ENCODE measurements at regions not wholly inside any gene's neighbourhood (a gene's known extent, or its start where the extent isn't known, plus 50 kb on each side); places are given as distances from the start of the nearest gene placed in this dataset.
"Not testable (repeated sequence)": the region's sequence is repeated elsewhere in the genome, so short reads cannot be mapped to it uniquely, and the experiment has no call there.

DNA sequence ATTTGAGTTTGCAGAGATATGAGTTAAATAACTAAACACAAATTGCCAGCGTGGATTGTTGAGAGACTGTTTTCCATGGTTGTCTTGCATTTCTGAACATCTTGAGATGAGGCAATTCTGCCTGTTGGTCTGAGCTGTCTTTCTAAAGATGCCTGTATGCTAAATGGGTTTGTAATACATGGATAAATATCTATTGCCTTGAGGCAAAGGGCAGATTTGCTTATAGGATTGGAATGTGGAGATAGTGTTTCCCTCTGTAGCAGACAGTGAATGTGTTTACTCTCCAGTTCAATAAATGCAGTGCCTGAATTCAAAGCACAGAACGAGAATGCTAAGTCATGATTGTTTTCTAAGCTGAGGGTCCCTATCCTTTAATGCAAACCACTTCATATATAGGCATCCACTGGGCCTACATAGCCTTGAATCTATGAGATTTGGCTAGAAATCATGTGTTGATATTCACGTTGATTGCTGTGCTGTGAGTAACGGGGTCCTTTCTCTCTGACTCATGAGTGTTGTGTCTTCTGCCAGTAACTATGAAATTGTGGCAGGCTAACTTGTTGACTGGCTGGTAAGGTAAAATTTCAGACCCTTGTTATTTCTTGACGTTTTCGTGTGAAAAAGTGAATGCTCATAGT, 2554.8 kb downstream of the PCDH9 start:
- no peak for DNase-seq (ENCODE audit: low read depth in 4 of 4, low spot score in 3 of 4)

- DNase-seq (ENCODE audit: low read depth in 4 of 4, low spot score in 3 of 4) = no peak
Observed at GRCh38 chr13:64674126-64674525, 2556.0 kb downstream of the PCDH9 start.

- no peak for DNase-seq (ENCODE audit: low read depth in 4 of 4, low spot score in 3 of 4)
Observed at GRCh38 chr13:64672751-64673150, 2557.4 kb downstream of the PCDH9 start.

DNA sequence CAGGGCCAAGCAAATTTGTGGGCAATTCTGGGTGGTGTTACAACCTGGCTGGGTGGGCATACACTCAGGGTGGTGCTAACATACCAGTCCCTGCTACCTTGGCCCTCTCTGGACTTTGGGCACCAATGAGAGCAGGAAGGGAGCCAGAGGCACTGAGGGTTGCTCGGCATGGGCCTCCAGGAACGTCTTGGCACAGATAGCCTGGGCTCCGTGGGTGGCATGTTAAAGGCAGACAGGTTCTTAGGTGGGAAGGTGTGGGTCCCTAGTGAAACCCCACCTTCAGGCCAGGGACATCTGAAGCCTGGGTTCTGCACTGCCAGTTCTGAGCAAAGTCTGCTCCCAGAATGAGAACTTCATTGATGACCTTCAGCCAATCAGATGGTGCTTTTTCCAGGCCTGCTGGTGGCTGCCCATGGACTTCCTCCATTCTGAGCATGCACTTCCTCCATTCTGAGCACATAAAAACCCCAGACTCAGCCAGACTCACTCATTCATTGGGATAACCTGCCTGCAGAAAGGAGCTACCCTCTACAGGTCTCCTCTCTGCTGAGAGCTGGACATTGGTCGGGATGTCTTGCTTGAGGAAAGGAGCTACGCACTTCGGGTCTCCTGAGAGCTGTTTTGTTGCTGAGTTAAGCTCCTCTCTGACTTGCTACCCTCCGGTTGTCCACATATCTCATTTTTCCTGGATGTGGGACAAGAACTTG, 2567.1 kb downstream of the PCDH9 start:
- no peak for DNase-seq (ENCODE audit: low read depth in 4 of 4, low spot score in 3 of 4)

DNA sequence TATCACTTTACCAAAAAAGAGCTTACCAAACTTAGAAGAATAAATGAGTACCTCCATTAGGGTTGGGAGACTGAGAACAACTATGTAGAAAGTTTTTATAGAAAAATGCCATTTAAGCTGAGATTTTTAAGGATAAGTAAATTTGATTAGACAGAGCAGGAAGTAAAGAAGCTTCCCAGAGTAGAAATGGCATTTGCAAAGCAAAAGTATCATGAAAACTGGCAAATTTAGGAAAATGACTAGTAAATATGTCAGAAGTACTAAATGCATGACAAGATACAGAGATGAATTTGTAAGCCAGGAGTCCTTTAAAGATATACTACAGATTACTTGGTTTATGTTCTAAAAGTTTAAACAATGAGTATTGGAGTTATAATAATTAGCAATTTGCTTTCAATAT, 2581.8 kb downstream of the PCDH9 start:
- no peak for DNase-seq (ENCODE audit: low read depth in 4 of 4, low spot score in 3 of 4)

GRCh38 chr13:64643066-64643465, 2587.1 kb downstream of the PCDH9 start:
- DNase-seq (ENCODE audit: low read depth in 4 of 4, low spot score in 3 of 4) = no peak

DNA sequence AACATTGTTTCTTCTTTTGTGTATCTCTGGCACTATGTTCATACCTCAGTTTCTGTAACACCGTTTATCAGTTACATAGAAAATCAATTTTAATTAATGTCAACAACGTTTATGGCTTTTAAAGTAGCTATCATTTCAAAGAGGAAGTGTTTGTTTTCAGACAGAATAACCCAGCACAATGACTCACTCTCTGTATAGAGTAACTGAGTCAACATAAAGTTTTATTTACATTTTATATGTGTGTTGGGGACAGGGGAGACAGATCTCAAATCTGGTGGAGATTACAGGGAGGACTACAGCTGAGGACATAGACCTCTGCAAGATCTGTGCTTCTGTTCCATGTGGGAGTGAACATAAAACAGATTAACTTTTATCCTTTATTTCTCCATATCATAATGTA, 2590.1 kb downstream of the PCDH9 start:
- no peak for DNase-seq (ENCODE audit: low read depth in 4 of 4, low spot score in 3 of 4)

GRCh38 chr13:64639206-64639605, 2590.9 kb downstream of the PCDH9 start:
- DNase-seq (ENCODE audit: low read depth in 4 of 4, low spot score in 3 of 4) = no peak

DNA sequence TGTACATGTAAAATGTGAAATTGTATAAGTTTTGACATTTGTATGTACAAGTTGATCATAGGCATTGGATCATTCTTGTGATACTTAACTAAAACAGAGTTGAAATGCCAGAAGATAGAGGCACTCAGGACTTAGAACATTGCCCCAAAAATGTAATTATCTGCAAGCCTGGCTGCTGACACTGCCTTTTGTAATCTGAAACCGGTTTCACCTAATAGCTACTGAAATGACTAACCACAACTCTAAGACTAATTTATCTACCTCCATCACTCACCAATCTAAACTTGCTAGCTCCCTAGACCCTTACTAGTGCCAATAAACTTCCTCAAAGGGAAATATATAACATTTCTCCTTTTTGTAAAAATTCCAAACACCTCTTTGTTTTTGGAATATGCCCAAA, 2596.2 kb downstream of the PCDH9 start:
- no peak for DNase-seq (ENCODE audit: low read depth in 4 of 4, low spot score in 3 of 4)

DNA sequence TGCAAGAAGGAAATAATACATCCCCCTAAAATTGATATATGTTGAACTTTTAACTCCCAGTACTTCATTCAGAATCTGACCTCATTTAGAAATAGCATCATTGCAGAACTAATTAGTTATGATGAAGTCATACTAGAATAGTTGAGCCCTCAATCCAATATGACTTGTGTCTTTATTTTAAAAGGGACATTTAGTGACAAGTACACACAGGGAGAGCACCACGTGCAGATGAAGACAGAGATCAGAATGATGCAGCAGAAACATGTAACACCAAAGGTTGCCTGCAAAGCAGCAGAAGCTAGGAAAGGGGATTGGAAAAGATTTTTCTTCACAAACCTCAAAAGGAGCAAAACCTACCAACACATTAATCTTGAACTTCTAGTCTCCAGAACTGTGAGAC, 2602.5 kb downstream of the PCDH9 start:
- DNase-seq (ENCODE audit: low read depth in 4 of 4, low spot score in 3 of 4) = no peak

GRCh38 chr13:64626105-64626504, 2604.0 kb downstream of the PCDH9 start:
- no peak for DNase-seq (ENCODE audit: low read depth in 4 of 4, low spot score in 3 of 4)

GRCh38 chr13:64617231-64617630, 2612.9 kb downstream of the PCDH9 start:
- no peak for DNase-seq (ENCODE audit: low read depth in 4 of 4, low spot score in 3 of 4)

DNA sequence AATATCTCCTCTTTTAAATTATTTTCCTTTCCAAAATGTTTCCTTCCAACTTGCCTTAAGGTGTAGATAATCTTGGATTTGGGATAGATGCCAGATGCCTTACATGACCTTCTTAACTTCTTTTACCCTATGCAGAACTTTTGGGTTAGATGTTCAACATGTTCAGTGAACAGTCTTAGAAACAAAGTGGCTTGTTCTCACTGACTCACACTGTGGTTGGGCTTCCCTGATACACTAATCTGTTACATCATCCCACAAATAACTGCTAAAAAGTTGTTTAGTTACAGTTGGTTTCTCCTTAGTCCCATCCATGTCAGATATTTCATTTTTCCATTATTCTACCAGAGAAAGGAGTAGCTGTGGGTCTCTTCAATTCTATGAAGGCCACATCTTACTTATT, 2638.2 kb downstream of the PCDH9 start:
- DNase-seq (ENCODE audit: low read depth in 4 of 4, low spot score in 3 of 4) = no peak

DNA sequence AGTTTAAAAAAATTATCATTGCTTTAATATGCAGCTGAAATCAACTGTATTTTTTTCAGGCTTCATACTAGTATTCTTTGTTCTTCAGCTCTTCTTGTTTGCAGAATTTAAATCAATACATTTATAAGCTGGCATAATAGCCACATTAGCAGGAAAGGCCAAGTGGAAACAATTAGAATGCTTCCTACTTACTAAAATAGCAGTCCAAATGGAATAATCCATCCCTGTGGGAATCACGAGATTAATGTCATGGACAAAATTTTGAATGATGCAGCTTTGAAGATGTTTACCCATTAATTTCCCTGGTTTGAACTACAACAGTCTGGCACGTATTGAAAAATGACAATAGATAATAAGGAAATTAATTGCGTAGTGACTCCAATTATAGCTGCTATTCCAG, 2650.8 kb downstream of the PCDH9 start:
- no peak for DNase-seq (ENCODE audit: low read depth in 4 of 4, low spot score in 3 of 4)

GRCh38 chr13:64568748-64569147, 2661.4 kb downstream of the PCDH9 start:
- no peak for DNase-seq (ENCODE audit: low read depth in 4 of 4, low spot score in 3 of 4)

- not testable (repeated sequence) for DNase-seq (ENCODE audit: low read depth in 4 of 4, low spot score in 3 of 4)
Observed at GRCh38 chr13:64558031-64558430, 2672.1 kb downstream of the PCDH9 start.

DNA sequence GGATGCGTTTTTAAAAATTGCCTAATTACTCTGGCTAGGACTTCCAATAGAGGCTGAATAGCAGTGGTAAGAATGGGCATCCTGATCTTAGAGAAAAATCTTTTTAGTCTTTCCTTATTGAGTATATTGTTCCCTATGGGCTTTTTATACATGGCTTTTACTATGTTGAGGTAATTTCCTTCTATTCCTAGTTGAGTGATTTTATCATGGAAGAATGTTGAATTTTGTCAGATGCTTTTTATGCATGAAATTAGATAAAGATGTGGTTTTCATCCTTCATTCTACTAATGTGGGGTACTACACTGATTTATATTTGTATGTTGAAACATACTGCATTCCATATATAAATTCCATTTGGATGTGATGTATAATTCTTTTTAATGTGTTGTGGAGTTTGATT, 2673.8 kb downstream of the PCDH9 start:
- DNase-seq (ENCODE audit: low read depth in 4 of 4, low spot score in 3 of 4) = no peak

DNA sequence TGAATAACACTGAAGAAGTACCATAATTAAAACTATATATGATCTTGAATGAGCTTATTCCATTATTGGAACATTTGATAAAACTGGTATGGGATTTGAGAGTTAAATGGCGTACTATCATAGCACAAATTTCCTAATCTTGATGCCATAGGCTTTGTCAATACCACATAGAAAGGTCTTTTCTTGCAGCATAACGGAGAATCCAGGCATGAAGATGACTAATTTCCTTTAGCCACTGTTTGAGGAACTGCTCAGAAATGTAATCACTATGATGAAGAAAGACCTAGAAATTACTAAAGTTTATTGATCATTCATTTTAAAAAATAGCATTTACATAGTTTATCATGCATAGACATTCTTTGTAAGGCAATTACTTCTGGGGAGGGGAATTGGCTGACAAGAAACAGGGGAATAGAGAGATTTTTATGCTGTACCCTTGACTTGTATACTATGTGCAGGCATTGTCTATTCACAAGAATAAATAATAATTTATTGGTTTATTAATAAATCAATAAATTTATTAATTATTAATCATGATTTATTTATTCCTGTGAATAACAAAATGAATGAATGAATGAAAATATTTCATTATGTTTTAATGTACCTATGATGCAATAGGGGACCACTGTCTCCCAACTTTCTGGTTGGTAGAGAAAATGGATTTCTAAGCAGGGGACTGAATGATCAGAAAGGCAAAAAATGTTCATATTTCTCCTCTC, 2676.6 kb downstream of the PCDH9 start:
- DNase-seq (ENCODE audit: low read depth in 4 of 4, low spot score in 3 of 4) = no peak

- no peak for DNase-seq (ENCODE audit: low read depth in 4 of 4, low spot score in 3 of 4)
Observed at GRCh38 chr13:64551755-64552154, 2678.4 kb downstream of the PCDH9 start.

- DNase-seq (ENCODE audit: low read depth in 4 of 4, low spot score in 3 of 4) = no peak
Observed at GRCh38 chr13:64546371-64546770, 2683.8 kb downstream of the PCDH9 start.

DNA sequence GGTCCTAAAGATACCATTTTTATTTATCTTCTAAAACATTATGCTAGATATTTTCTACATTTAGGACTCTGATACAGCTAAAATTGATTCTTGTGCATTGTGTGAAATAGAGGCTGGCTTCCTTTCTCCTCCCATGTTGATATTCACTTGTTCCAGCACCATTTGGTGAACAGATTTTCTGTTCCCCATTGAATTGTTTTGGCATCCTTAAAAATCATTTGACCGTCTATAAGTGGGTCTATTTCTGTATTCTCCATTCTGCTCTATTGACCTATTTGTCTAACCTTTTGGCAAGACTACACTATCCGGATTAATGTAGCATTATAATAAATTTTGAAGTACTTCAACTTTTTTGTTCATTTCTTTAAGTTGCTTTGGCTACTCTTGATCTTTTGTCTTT, 2689.2 kb downstream of the PCDH9 start:
- no peak for DNase-seq (ENCODE audit: low read depth in 4 of 4, low spot score in 3 of 4)

- no peak for DNase-seq (ENCODE audit: low read depth in 4 of 4, low spot score in 3 of 4)
Observed at GRCh38 chr13:64540468-64540867, 2689.7 kb downstream of the PCDH9 start.

Measured in right renal pelvis (tissue), 4 donors.